Nephron (organoid): ENCODE measurements at regions not wholly inside any gene's neighbourhood (a gene's known extent, or its start where the extent isn't known, plus 50 kb on each side); places are given as distances from the start of the nearest gene placed in this dataset.

Experiments
- H3K27ac Mint-ChIP-seq, 3 experiments: 2 replicates each; pipeline ENCODE4 v1.8.0; 2020; ENCODE audit warnings: mixed read lengths in 3 of 3, mild to moderate bottlenecking in 2 of 3, moderate library complexity in 1 of 3
- H3K27me3 Mint-ChIP-seq: 2 replicates; pipeline ENCODE4 v1.8.0; 2021; ENCODE audit warnings: low read depth, mild to moderate bottlenecking, moderate library complexity, mixed read lengths
- H3K36me3 Mint-ChIP-seq: 2 replicates; pipeline ENCODE4 v1.8.0; 2020; ENCODE audit warnings: low read depth, mixed read lengths
- H3K4me1 Mint-ChIP-seq: 2 replicates; pipeline ENCODE4 v1.8.0; 2020; ENCODE audit warnings: mixed read lengths
- H3K4me3 Mint-ChIP-seq, 3 experiments: 2 replicates each; pipeline ENCODE4 v1.8.0; 2020; ENCODE audit warnings: mild to moderate bottlenecking in 3 of 3, mixed read lengths in 3 of 3, moderate library complexity in 2 of 3
- H3K9me3 Mint-ChIP-seq: 2 replicates; pipeline ENCODE4 v1.8.0; 2020; ENCODE audit warnings: mixed read lengths
- CTCF ChIP-seq, 3 experiments: fragments of 200-600 bp; sonication (generic); IDR thresholded peaks; one replicate each; pipeline ENCODE4 v1.5.0; 2021; ENCODE audit warnings: antibody characterized with exemption in 3 of 3; ENCODE audit not compliant: unreplicated experiment in 3 of 3

- peaks cover 3% of the 10 kb centered on the region for H3K9me3 Mint-ChIP-seq
- no peaks in the 10 kb centered on the region for H3K36me3 Mint-ChIP-seq
- no peak for TF ChIP-seq CTCF (IDR thresholded peaks at IDR 0.05; ENCODE audit: unreplicated experiment in 3 of 3)
- no peaks in the 10 kb centered on the region for H3K4me1 Mint-ChIP-seq
- no peak overlapping the region for H3K27ac Mint-ChIP-seq
- no peak overlapping the region for H3K4me3 Mint-ChIP-seq
- no peaks in the 10 kb centered on the region for H3K27me3 Mint-ChIP-seq
Observed at GRCh38 chr13:74476365-74476764, 342.2 kb upstream of the KLF12 start.

GRCh38 chr13:74466864-74467263 lies 332.7 kb upstream of the KLF12 start:
- Mint-ChIP-seq H3K36me3 (no peaks in the 10 kb centered on the region), H3K27ac (no peak overlapping the region), H3K4me3 (no peak overlapping the region), H3K27me3 (no peaks in the 10 kb centered on the region), H3K9me3 (no peaks in the 10 kb centered on the region), H3K4me1 (no peaks in the 10 kb centered on the region)
- TF ChIP-seq CTCF (IDR thresholded peaks at IDR 0.05; ENCODE audit: unreplicated experiment in 3 of 3), result no peak

- Mint-ChIP-seq H3K4me3 (no peak overlapping the region), H3K4me1 (no peaks in the 10 kb centered on the region), H3K27ac (no peak overlapping the region), H3K36me3 (no peaks in the 10 kb centered on the region), H3K9me3 (no peaks in the 10 kb centered on the region), H3K27me3 (no peaks in the 10 kb centered on the region)
- no peak for TF ChIP-seq CTCF (IDR thresholded peaks at IDR 0.05; ENCODE audit: unreplicated experiment in 3 of 3)
Observed at GRCh38 chr13:74466020-74466419, 331.8 kb upstream of the KLF12 start.

- Mint-ChIP-seq H3K36me3 (no peaks in the 10 kb centered on the region), H3K4me1 (no peaks in the 10 kb centered on the region), H3K27me3 (no peaks in the 10 kb centered on the region), H3K4me3 (no peak overlapping the region), H3K9me3 (no peaks in the 10 kb centered on the region), H3K27ac (no peak overlapping the region)
- no peak for TF ChIP-seq CTCF (IDR thresholded peaks at IDR 0.05; ENCODE audit: unreplicated experiment in 3 of 3)
Observed at GRCh38 chr13:74465271-74465670, 331.1 kb upstream of the KLF12 start.

GRCh38 chr13:74464670-74465069 lies 330.5 kb upstream of the KLF12 start:
- H3K4me3 Mint-ChIP-seq, result no peak overlapping the region
- H3K36me3 Mint-ChIP-seq, result no peaks in the 10 kb centered on the region
- no peak for TF ChIP-seq CTCF (IDR thresholded peaks at IDR 0.05; ENCODE audit: unreplicated experiment in 3 of 3)
- H3K9me3 Mint-ChIP-seq, result no peaks in the 10 kb centered on the region
- no peak overlapping the region for H3K27ac Mint-ChIP-seq
- no peaks in the 10 kb centered on the region for H3K4me1 Mint-ChIP-seq
- no peaks in the 10 kb centered on the region for H3K27me3 Mint-ChIP-seq

- Mint-ChIP-seq H3K36me3 (peaks cover 3% of the 10 kb centered on the region), H3K27ac (no peak overlapping the region), H3K4me1 (no peaks in the 10 kb centered on the region), H3K4me3 (no peak overlapping the region), H3K9me3 (peaks cover 8% of the 10 kb centered on the region), H3K27me3 (peaks cover 4% of the 10 kb centered on the region)
- no peak for TF ChIP-seq CTCF (IDR thresholded peaks at IDR 0.05; ENCODE audit: unreplicated experiment in 3 of 3)
Observed at GRCh38 chr13:74461011-74461410, 326.8 kb upstream of the KLF12 start.
